K562 (cell line): ENCODE measurements at regions not wholly inside any gene's neighbourhood (a gene's known extent, or its start where the extent isn't known, plus 50 kb on each side); places are given as distances from the start of the nearest gene placed in this dataset.

Experiments used
- ATAC-seq: fragments of 200-7000 bp; cut with Tn5 transposase; 3 replicates; pipeline ENCODE4 v1.9.1; 2020; ENCODE audit warnings: moderate library complexity
- BruUV-seq: library from RNA; stranded (reverse); fragments of 400-500 nt; replicated peaks from 2 replicates; lab custom pipeline; 2021; lab: Mats Ljungman, UMichigan
- CTCF ChIA-PET: fragments of 300-600 bp; formaldehyde crosslinking; extraction: SDS; loops from one replicate; lab custom pipeline; 2021; ENCODE audit warnings: low intra/inter-chr PET ratio; lab: Yijun Ruan, JAX
- POLR2A ChIA-PET: fragments of 300-600, 350-650 bp; sonication (Branson Sonifier 250); formaldehyde crosslinking; extraction: SDS; loops from one replicate; lab custom pipeline; 2021; ENCODE audit warnings: antibody characterized with exemption, inconsistent platforms; lab: Yijun Ruan, JAX
- DNase-seq, 4 experiments: peaks; one replicate each; pipeline versions ENCODE4 v3.0.0 to v3.0.0-alpha.2; 2011 to 2018; ENCODE audit warnings: low spot score in 3 of 4, mixed read lengths in 3 of 4; ENCODE audit errors: extremely low read depth in 1 of 4
- FAIRE-seq: peaks from 2 replicates; lab custom pipeline; 2011; peaks lifted over from hg19 to GRCh38; lab: Jason Lieb, UNC
- H2AFZ ChIP-seq: 2 replicates; pipeline ENCODE4 v1.6.0; 2011; ENCODE audit warnings: low read depth, low read length, control low read depth, inconsistent platforms
- H3K27ac ChIP-seq: fragments of 200-600 bp; 3 replicates; pipeline ENCODE4 v1.8.0; 2011; ENCODE audit warnings: low read depth, mild to moderate bottlenecking, control low read depth, inconsistent platforms, low read length, moderate library complexity, mixed read lengths; ENCODE audit errors: extremely low read depth
- H3K27me3 ChIP-seq, 2 experiments: fragments of 300-600 bp in 1 of 2; 2 replicates in 1 of 2; 3 replicates in 1 of 2; pipeline versions ENCODE4 v1.6.0 to v1.8.0; 2011; ENCODE audit warnings: inconsistent platforms in 2 of 2, low read length in 2 of 2, mild to moderate bottlenecking in 1 of 2, mixed read lengths in 1 of 2, moderate library complexity in 1 of 2; ENCODE audit not compliant: control insufficient read depth in 2 of 2, insufficient read depth in 2 of 2
- H3K36me3 ChIP-seq: fragments of 300-600 bp; 3 replicates; pipeline ENCODE4 v1.8.0; 2011; ENCODE audit warnings: mild to moderate bottlenecking, low read length, inconsistent platforms; ENCODE audit not compliant: control insufficient read depth, insufficient read depth
- H3K4me1 ChIP-seq, 2 experiments: fragments of 200-600 bp in 1 of 2; replicated peaks in 1 of 2; 2 replicates in 1 of 2; 3 replicates in 1 of 2; pipeline versions ENCODE4 v1.5.1 to v1.8.0; 2011; ENCODE audit warnings: inconsistent platforms in 2 of 2, low read length in 2 of 2, mild to moderate bottlenecking in 1 of 2, mixed read lengths in 1 of 2, moderate library complexity in 1 of 2; ENCODE audit not compliant: control insufficient read depth in 2 of 2, insufficient read depth in 2 of 2
- H3K4me2 ChIP-seq: 2 replicates; pipeline ENCODE4 v1.6.1; 2011; ENCODE audit warnings: low read length, control low read depth, inconsistent platforms, mixed read lengths; ENCODE audit not compliant: insufficient read depth
- H3K4me3 ChIP-seq: fragments of 200-600 bp; sonication (generic), shearing (Covaris generic); 2 replicates; pipeline ENCODE4 v1.5.1; 2016; ENCODE audit warnings: control low read depth, inconsistent platforms
- H3K79me2 ChIP-seq: fragments of 200-600 bp; 3 replicates; pipeline ENCODE4 v1.8.0; 2011; ENCODE audit warnings: low read length, inconsistent platforms; ENCODE audit not compliant: control insufficient read depth, insufficient read depth
- H3K9ac ChIP-seq, 2 experiments: 2 replicates each; pipeline versions ENCODE4 v1.6.0 to v1.6.1; 2011; ENCODE audit warnings: low read depth in 2 of 2, low read length in 2 of 2, control low read depth in 1 of 2, inconsistent platforms in 1 of 2, mild to moderate bottlenecking in 1 of 2, mixed read lengths in 1 of 2; ENCODE audit not compliant: insufficient read depth in 1 of 2
- H3K9me1 ChIP-seq: one replicate; pipeline ENCODE4 v1.6.0; 2011; ENCODE audit warnings: inconsistent platforms, mild to moderate bottlenecking, low read length, moderate library complexity; ENCODE audit not compliant: control insufficient read depth, insufficient read depth
- H3K9me3 ChIP-seq: replicated peaks from 2 replicates; pipeline ENCODE4 v1.5.1; 2011; ENCODE audit warnings: low read depth, low read length, inconsistent platforms; ENCODE audit not compliant: control insufficient read depth, insufficient read depth
- H4K20me1 ChIP-seq: replicated peaks from 2 replicates; pipeline ENCODE4 v1.6.1; 2011; ENCODE audit warnings: low read length, inconsistent platforms, mixed read lengths; ENCODE audit not compliant: control insufficient read depth, insufficient read depth
- ATF7 ChIP-seq: fragments of 450-650 bp; IDR thresholded peaks from 2 replicates; pipeline ENCODE4 v1.7.1; 2014; ENCODE audit warnings: mild to moderate bottlenecking, moderate library complexity
- CBX5 ChIP-seq: IDR thresholded peaks from 2 replicates; pipeline ENCODE4 v1.6.1; 2014; ENCODE audit warnings: low read depth, borderline replicate concordance
- CC2D1A ChIP-seq: fragments of 450-650 bp; IDR thresholded peaks from 2 replicates; pipeline ENCODE4 v1.6.1; 2017; ENCODE audit warnings: mild to moderate bottlenecking
- GTF2B ChIP-seq: IDR thresholded peaks from 2 replicates; pipeline ENCODE4 v1.6.1; 2011; ENCODE audit not compliant: insufficient read length; ENCODE audit errors: extremely low read depth
- PCBP2 ChIP-seq: fragments of 200-400 bp; formaldehyde crosslinking; IDR thresholded peaks from 2 replicates; pipeline ENCODE4 v1.6.1; 2018; ENCODE audit warnings: low read length, low read depth, mild to moderate bottlenecking, moderate library complexity; ENCODE audit not compliant: poor library complexity, severe bottlenecking
- POLR2G ChIP-seq: fragments of 200-400 bp; formaldehyde crosslinking; IDR thresholded peaks from 2 replicates; pipeline ENCODE4 v1.6.1; 2017; ENCODE audit warnings: low read depth, mild to moderate bottlenecking, antibody characterized with exemption, low read length, moderate library complexity
- PTBP1 ChIP-seq: fragments of 200-400 bp; formaldehyde crosslinking; IDR thresholded peaks from 2 replicates; pipeline ENCODE4 v1.6.1; 2017; ENCODE audit warnings: low read depth, low read length
- PURB ChIP-seq: sonication (generic); formaldehyde crosslinking; IDR thresholded peaks from 2 replicates; pipeline ENCODE4 v1.9.0; 2021; ENCODE audit warnings: low read depth, mild to moderate bottlenecking, missing genetic modification reagents
- SAFB ChIP-seq: fragments of 200-400 bp; formaldehyde crosslinking; IDR thresholded peaks from 2 replicates; pipeline ENCODE4 v1.6.1; 2017; ENCODE audit warnings: low read depth, low read length, borderline replicate concordance
- SIN3A ChIP-seq, 2 experiments: fragments of 150-350 bp in 1 of 2; IDR thresholded peaks; 2 replicates each; pipeline ENCODE4 v1.6.1; 2011 to 2016; ENCODE audit warnings: borderline replicate concordance in 2 of 2, low read depth in 2 of 2, low read length in 2 of 2, mild to moderate bottlenecking in 2 of 2, moderate library complexity in 2 of 2; ENCODE audit not compliant: control insufficient read depth in 1 of 2
- SMAD1 ChIP-seq: fragments of 150-350 bp; IDR thresholded peaks from 2 replicates; pipeline ENCODE4 v1.6.1; 2014; ENCODE audit warnings: low read length, low read depth; ENCODE audit not compliant: partially characterized antibody
- SMAD4 ChIP-seq: fragments of 250-450 bp; sonication (Bioruptor Pico); conservative IDR thresholded peaks from 2 replicates; pipeline ENCODE4 v1.8.0; 2021; ENCODE audit warnings: inconsistent platforms, mild to moderate bottlenecking, moderate library complexity
- TSC22D4 ChIP-seq: fragments of 450-650 bp; IDR thresholded peaks from 2 replicates; pipeline ENCODE4 v1.6.1; 2016; ENCODE audit warnings: missing genetic modification characterization, missing biosample characterization, control low read depth
- U2AF1 ChIP-seq: fragments of 200-400 bp; formaldehyde crosslinking; optimal IDR thresholded peaks from 2 replicates; pipeline ENCODE3; 2017; ENCODE audit warnings: mild to moderate bottlenecking, low read depth, low read length, moderate library complexity
- USF2 ChIP-seq: sonication (generic); formaldehyde crosslinking; IDR thresholded peaks from 2 replicates; pipeline ENCODE4 v1.5.0; 2020; ENCODE audit warnings: missing genetic modification reagents
- ZNF217 ChIP-seq: sonication (generic); formaldehyde crosslinking; IDR thresholded peaks from 2 replicates; pipeline ENCODE4 v1.8.0; 2022; ENCODE audit warnings: mild to moderate bottlenecking, missing genetic modification reagents
- WGBS: fragments of 100-300 bp; shearing (Covaris generic); methylation state at CpG from one replicate; pipeline ENCODE4 v1.1.6; 2016; ENCODE audit warnings: low coverage, mixed read lengths; ENCODE audit not compliant: insufficient coverage; ENCODE audit errors: missing lambda C conversion rate; 5-methylcytosine and 5-hydroxymethylcytosine counted together
- in situ Hi-C: fragments of 300-500 bp; cut with MboI; formaldehyde crosslinking; loops from 4 replicates; pipeline ENCODE4 v1.15.0; 2018; ENCODE audit warnings: inconsistent platforms, mixed read lengths
- intact Hi-C: fragments of 100-400 bp; cut with micrococcal nuclease; formaldehyde crosslinking; loops from 2 replicates; pipeline ENCODE4 v1.14.2; 2022

- DNase-seq = no peak
- CTCF ChIA-PET = no interaction called here
- H3K4me3 ChIP-seq = no peak overlapping the region
These were observed 242.4 kb upstream of the MYOCD start for GRCh38 chr17:12423337-12423736.

GRCh38 chr17:12429116-12429515, 236.6 kb upstream of the MYOCD start:
- no TSS peak for BruUV-seq
- POLR2A ChIA-PET = interaction anchor here (0.6 to 0.7 kb wide), 2 partner anchors 53 to 859 kb away, joined by 3 read pairs; no protein-coding TSS in a partner anchor
- no peak for TF ChIP-seq GTF2B
- no peak for TF ChIP-seq ATF7
- TF ChIP-seq SAFB = no peak
- no peak for TF ChIP-seq U2AF1
- TF ChIP-seq SMAD1 = no peak
- TF ChIP-seq ZNF217 = no peak
- TF ChIP-seq CC2D1A = no peak
- no peak for TF ChIP-seq CBX5
- TF ChIP-seq POLR2G = no peak
- TF ChIP-seq SIN3A (IDR thresholded peaks at IDR 0.05; ENCODE audit: borderline replicate concordance in 2 of 2, control insufficient read depth in 1 of 2, low read depth in 2 of 2, low read length in 2 of 2) = no peak
- TF ChIP-seq SMAD4 = no peak
- TF ChIP-seq TSC22D4 = no peak

More at GRCh38 chr17:12423337-12423736, 242.4 kb upstream of the MYOCD start:
- WGBS = 0% methylated on average over 7 of the region's 7 CpGs
- BruUV-seq = no TSS peak
- no peak overlapping the region for H2AFZ ChIP-seq
- intact Hi-C loops = no loop called here
- no peaks in the 10 kb centered on the region; a peak in 1 of 5 replicates for H3K27me3 ChIP-seq
- no peaks in the 10 kb centered on the region for H3K9me3 ChIP-seq
- POLR2A ChIA-PET = interaction anchor here (0.6 kb wide), 1 partner anchor 177 kb away, joined by 3 read pairs; no protein-coding TSS in a partner anchor
- no peaks in the 10 kb centered on the region for H3K36me3 ChIP-seq
- no peak for TF ChIP-seq PCBP2
- no peak for TF ChIP-seq USF2 (CRISPR knock-in tag)
- TF ChIP-seq PTBP1 = no peak
- TF ChIP-seq PURB (CRISPR knock-in tag) = no peak
- no peaks in the 10 kb centered on the region for H3K9me1 ChIP-seq
- ATAC-seq (no peak), FAIRE-seq (no peak)
- no peak overlapping the region for H3K4me2 ChIP-seq
- no peaks in the 10 kb centered on the region for H3K4me1 ChIP-seq
- no peaks in the 10 kb centered on the region for H4K20me1 ChIP-seq
- no peak overlapping the region for H3K9ac ChIP-seq
- in situ Hi-C loops = no loop called here
- H3K79me2 ChIP-seq = no peaks in the 10 kb centered on the region
- no peak overlapping the region for H3K27ac ChIP-seq

More at GRCh38 chr17:12429116-12429515, 236.6 kb upstream of the MYOCD start:
- Histone ChIP-seq H3K4me2 (no peak overlapping the region), H3K79me2 (no peaks in the 10 kb centered on the region), H3K4me3 (no peak overlapping the region), H2AFZ (no peak overlapping the region), H3K36me3 (no peaks in the 10 kb centered on the region), H3K9ac (no peak overlapping the region), H3K27me3 (no peaks in the 10 kb centered on the region), H3K9me3 (no peaks in the 10 kb centered on the region), H4K20me1 (no peaks in the 10 kb centered on the region), H3K9me1 (no peaks in the 10 kb centered on the region), H3K4me1 (no peaks in the 10 kb centered on the region), H3K27ac (no peak overlapping the region)
- in situ Hi-C loops (no loop called here), intact Hi-C loops (no loop called here)
- CTCF ChIA-PET = no interaction called here
- WGBS = 2% methylated on average over 5 of the region's 5 CpGs
- ATAC-seq (no peak), FAIRE-seq (no peak), DNase-seq (no peak)
